ENCODE measurements at regions not wholly inside any gene's neighbourhood (a gene's known extent, or its start where the extent isn't known, plus 50 kb on each side); places are given as distances from the start of the nearest gene placed in this dataset.
A peak's percentile ranks its signal among the peaks of the same experiment; 100 is the strongest.

- in situ Hi-C loops (cut with MboI) = no loop called here
- BruUV-seq (replicated peaks) = no TSS peak
- H3K36me3 ChIP-seq (ENCODE audit: control insufficient read depth in 2 of 2, insufficient read depth in 2 of 2, low read length in 1 of 2) = no peaks in the 10 kb centered on the region
- intact Hi-C loops (cut with micrococcal nuclease; ENCODE audit: unreplicated experiment) = no loop called here
- no peaks in the 10 kb centered on the region for H3K9me3 ChIP-seq (replicated peaks; ENCODE audit: control insufficient read depth, insufficient read depth, low read length)
- WGBS (ENCODE audit: insufficient coverage, insufficient replicate concordance, low lambda C conversion rate, missing lambda C conversion rate) = 27% methylated on average over 8 of the region's 8 CpGs
- SMC1A ChIA-PET (ENCODE audit: uncharacterized antibody, unreplicated experiment) = no interaction called here
- no peaks in the 10 kb centered on the region for H4K20me1 ChIP-seq (ENCODE audit: control insufficient read depth, insufficient read depth)
- H3K4me1 ChIP-seq (ENCODE audit: control insufficient read depth, insufficient read depth, low read length) = no peaks in the 10 kb centered on the region
- POLR2A ChIA-PET = no interaction called here
- FAIRE-seq (no peak), ATAC-seq (peak; percentile 92), DNase-seq (ENCODE audit: low read depth, low spot score) (peak; percentile 3)
- H2AFZ ChIP-seq (ENCODE audit: control insufficient read depth, low read depth, low read length) = no peak overlapping the region
- RAD21 ChIA-PET (ENCODE audit: unreplicated experiment) = no interaction called here
- CTCF ChIA-PET = interaction anchor here (0.6 kb wide), 1 partner anchor 10 kb away, joined by 3 read pairs; no protein-coding TSS in a partner anchor
- TF ChIP-seq MTA2 (IDR thresholded peaks at IDR 0.05; ENCODE audit: low read depth) = peak; percentile 48
- TF ChIP-seq BHLHE40 (IDR thresholded peaks at IDR 0.05; ENCODE audit: borderline replicate concordance in 1 of 2, low read depth in 2 of 2, low read length in 1 of 2) = peak; percentile 22 to 42; a peak in 2 of 4 replicates
- no peak for TF ChIP-seq ATF7 (IDR thresholded peaks at IDR 0.05; ENCODE audit: low read depth)
- 0 out of 4 replicates have a peak, but pooled peaks of 1 of the 2 experiments have one; percentile 32 for TF ChIP-seq EP300 (IDR thresholded peaks at IDR 0.05; ENCODE audit: borderline replicate concordance in 1 of 2, control insufficient read depth in 1 of 2, low read depth in 2 of 2, low read length in 2 of 2)
- no peak for TF ChIP-seq CTCF (IDR thresholded peaks at IDR 0.05 in 2 of 3, conservative IDR thresholded peaks at IDR 0.05 in 1 of 3; ENCODE audit: control insufficient read depth in 2 of 3, extremely low read depth in 1 of 3, insufficient read depth in 1 of 3, low read depth in 3 of 3, low read length in 3 of 3)
- TF ChIP-seq POU2F2 (IDR thresholded peaks at IDR 0.05; ENCODE audit: borderline replicate concordance, low read depth, low read length) = peak; percentile 63; the same call in 1 of the 3 replicates
- peak; percentile 45 for TF ChIP-seq PKNOX1 (IDR thresholded peaks at IDR 0.05)
- no peaks in the 10 kb centered on the region for H3K79me2 ChIP-seq (ENCODE audit: control insufficient read depth, insufficient read depth, low read length)
- no peaks in the 10 kb centered on the region for H3K27me3 ChIP-seq (replicated peaks in 1 of 2; ENCODE audit: control insufficient read depth in 2 of 2, insufficient read depth in 2 of 2, low read length in 1 of 2)
- H3K4me3 ChIP-seq = no peak overlapping the region
- H3K27ac ChIP-seq (ENCODE audit: control insufficient read depth, insufficient read depth) = no peak overlapping the region
- no peak overlapping the region for H3K4me2 ChIP-seq (ENCODE audit: control insufficient read depth, insufficient read depth)
- H3K9ac ChIP-seq (ENCODE audit: control insufficient read depth, insufficient read depth, low read length) = no peak overlapping the region
Observed at GRCh38 chr18:73340135-73340977, 472.6 kb upstream of the NETO1 start.
